ENCODE measurements at regions not wholly inside any gene's neighbourhood (a gene's known extent, or its start where the extent isn't known, plus 50 kb on each side); places are given as distances from the start of the nearest gene placed in this dataset.

GRCh38 chr10:110380293-110380692 is 75.6 kb upstream of the SMNDC1 start:
- peaks cover 28% of the 10 kb centered on the region for H3K4me1 Mint-ChIP-seq (ENCODE audit: low read depth)
- DNase-seq (ENCODE audit: low spot score, unreplicated experiment) = no peak
- no peaks in the 10 kb centered on the region for H3K27me3 Mint-ChIP-seq
- H3K36me3 Mint-ChIP-seq (ENCODE audit: insufficient read depth) = no peaks in the 10 kb centered on the region
- H3K27ac Mint-ChIP-seq = no peak overlapping the region
- H3K9me3 Mint-ChIP-seq (ENCODE audit: low read depth) = peaks cover 6% of the 10 kb centered on the region
- no peak for TF ChIP-seq CTCF (IDR thresholded peaks at IDR 0.05; ENCODE audit: unreplicated experiment)
- no peak overlapping the region for H3K4me3 Mint-ChIP-seq (ENCODE audit: low read depth)

GRCh38 chr10:110382695-110383094 is 78.0 kb upstream of the SMNDC1 start:
- H3K4me1 Mint-ChIP-seq (ENCODE audit: low read depth) = peaks cover 10% of the 10 kb centered on the region
- peaks cover 6% of the 10 kb centered on the region for H3K9me3 Mint-ChIP-seq (ENCODE audit: low read depth)
- H3K27ac Mint-ChIP-seq = no peak overlapping the region
- H3K4me3 Mint-ChIP-seq (ENCODE audit: low read depth) = no peak overlapping the region
- TF ChIP-seq CTCF (IDR thresholded peaks at IDR 0.05; ENCODE audit: unreplicated experiment) = no peak
- no peaks in the 10 kb centered on the region for H3K27me3 Mint-ChIP-seq
- no peaks in the 10 kb centered on the region for H3K36me3 Mint-ChIP-seq (ENCODE audit: insufficient read depth)
- no peak for DNase-seq (ENCODE audit: low spot score, unreplicated experiment)

GRCh38 chr10:110387617-110387982 is 82.9 kb upstream of the SMNDC1 start:
- no peak overlapping the region for H3K4me3 Mint-ChIP-seq (ENCODE audit: low read depth)
- TF ChIP-seq CTCF (IDR thresholded peaks at IDR 0.05; ENCODE audit: unreplicated experiment) = no peak
- DNase-seq (ENCODE audit: low spot score, unreplicated experiment) = no peak
- H3K4me1 Mint-ChIP-seq (ENCODE audit: low read depth) = peaks cover 15% of the 10 kb centered on the region
- peaks cover 6% of the 10 kb centered on the region for H3K9me3 Mint-ChIP-seq (ENCODE audit: low read depth)
- no peaks in the 10 kb centered on the region for H3K36me3 Mint-ChIP-seq (ENCODE audit: insufficient read depth)
- no peak overlapping the region for H3K27ac Mint-ChIP-seq
- H3K27me3 Mint-ChIP-seq = no peaks in the 10 kb centered on the region

GRCh38 chr10:110387983-110388686 is 83.4 kb upstream of the SMNDC1 start:
- H3K4me1 Mint-ChIP-seq (ENCODE audit: low read depth) = peaks cover 16% of the 10 kb centered on the region
- H3K4me3 Mint-ChIP-seq (ENCODE audit: low read depth) = no peak overlapping the region
- H3K27me3 Mint-ChIP-seq = no peaks in the 10 kb centered on the region
- H3K36me3 Mint-ChIP-seq (ENCODE audit: insufficient read depth) = no peaks in the 10 kb centered on the region
- peaks cover 6% of the 10 kb centered on the region for H3K9me3 Mint-ChIP-seq (ENCODE audit: low read depth)
- H3K27ac Mint-ChIP-seq = no peak overlapping the region
- no peak for TF ChIP-seq CTCF (IDR thresholded peaks at IDR 0.05; ENCODE audit: unreplicated experiment)
- DNase-seq (ENCODE audit: low spot score, unreplicated experiment) = no peak

- DNase-seq (ENCODE audit: low spot score, unreplicated experiment) = no peak
- peak; percentile 30 for TF ChIP-seq CTCF (IDR thresholded peaks at IDR 0.05; ENCODE audit: unreplicated experiment)
- Mint-ChIP-seq H3K4me3 (ENCODE audit: low read depth) (no peak overlapping the region), H3K27me3 (no peaks in the 10 kb centered on the region), H3K27ac (peak overlapping the region; percentile 49), H3K9me3 (ENCODE audit: low read depth) (peaks cover 3% of the 10 kb centered on the region), H3K36me3 (ENCODE audit: insufficient read depth) (no peaks in the 10 kb centered on the region), H3K4me1 (ENCODE audit: low read depth) (peaks cover 21% of the 10 kb centered on the region)
Observed at GRCh38 chr10:110388687-110389052, 84.0 kb upstream of the SMNDC1 start.
